NCI-H2196 (cell line): ENCODE measurements at regions not wholly inside any gene's neighbourhood (a gene's known extent, or its start where the extent isn't known, plus 50 kb on each side); places are given as distances from the start of the nearest gene placed in this dataset.

Experiments
- DNase-seq: peaks from one replicate; lab custom pipeline; 2025; ENCODE audit not compliant: unreplicated experiment; lab: John Stamatoyannopoulos, UW

- DNase-seq, result no peak
Measured at GRCh38 chr15:46682969-46683791, 1034.1 kb upstream of the SEMA6D start.

DNA sequence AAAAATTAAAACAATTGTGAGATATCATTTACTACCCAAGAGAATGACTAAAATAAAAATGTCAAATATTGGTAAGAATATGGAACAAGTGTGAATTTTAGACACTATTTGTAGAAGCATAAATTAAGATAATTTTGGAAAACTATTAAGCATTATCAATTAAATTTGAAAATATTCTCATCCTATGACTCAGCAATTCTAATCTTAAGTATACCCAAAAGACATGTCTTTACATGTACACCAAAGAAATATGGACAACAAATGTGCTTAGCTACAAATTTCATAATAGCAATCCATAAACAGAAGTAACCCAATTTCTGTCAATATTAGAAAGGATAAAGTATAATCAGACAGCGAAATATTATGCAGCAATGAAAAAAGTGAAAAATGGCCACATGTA, 1032.2 kb upstream of the SEMA6D start:
- DNase-seq, result no peak

DNA sequence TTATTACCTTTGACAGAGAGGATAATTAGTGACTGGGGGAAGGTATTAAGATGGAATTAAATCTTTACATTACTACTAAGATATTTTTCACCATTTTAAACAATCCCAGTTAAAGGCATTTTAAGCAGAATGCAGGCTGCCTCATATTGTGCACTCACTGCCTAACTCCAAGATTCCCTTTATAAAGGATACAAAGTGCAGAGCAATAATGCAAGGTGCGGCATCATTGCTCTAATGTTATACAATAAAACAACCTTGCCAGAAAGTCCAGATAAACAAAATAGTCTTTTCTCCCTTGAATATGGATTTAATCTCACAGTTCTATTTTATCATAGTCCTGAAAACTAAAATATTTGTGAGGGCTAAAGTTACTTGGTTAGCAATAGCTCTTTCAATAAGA, 1031.6 kb upstream of the SEMA6D start:
- no peak for DNase-seq

- no peak for DNase-seq
Measured at GRCh38 chr15:46696281-46696680, 1021.0 kb upstream of the SEMA6D start.

DNA sequence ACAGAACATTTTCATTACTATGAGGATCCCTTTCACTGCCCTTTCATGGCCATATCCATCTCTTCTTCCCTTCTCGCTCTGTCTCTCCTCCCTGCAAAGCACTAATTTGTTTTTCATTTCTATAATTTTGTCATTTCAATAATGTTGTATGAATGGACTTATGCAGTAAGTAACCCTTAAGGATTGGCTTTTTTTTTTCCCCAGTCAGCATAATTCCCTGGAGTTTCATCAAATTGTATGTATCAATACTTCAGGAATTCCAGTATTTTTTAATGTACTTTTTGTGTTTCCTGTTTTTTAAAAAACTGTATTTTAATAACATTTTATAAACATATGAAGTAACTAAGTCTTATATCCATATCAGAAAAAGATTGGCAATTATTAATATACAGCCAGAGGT, 1016.0 kb upstream of the SEMA6D start:
- DNase-seq, result no peak

DNA sequence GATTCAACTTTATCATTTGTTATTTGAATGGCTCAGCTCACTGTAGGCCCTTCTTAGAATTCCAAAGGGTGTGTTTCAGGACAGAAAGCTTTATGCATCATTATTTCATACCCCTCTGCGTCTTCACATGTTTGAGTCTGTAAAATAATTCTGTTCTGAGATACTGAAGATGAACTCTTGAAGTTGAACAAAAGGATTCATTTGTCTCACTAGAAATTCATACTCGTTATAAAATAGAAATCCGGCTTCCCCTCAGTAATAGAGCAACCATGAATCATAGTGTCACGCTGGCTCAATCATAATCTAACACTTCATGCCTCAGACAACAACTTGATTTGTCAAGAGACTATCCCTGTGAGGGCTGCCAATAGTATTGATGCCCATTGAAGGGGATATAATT, 1015.4 kb upstream of the SEMA6D start:
- no peak for DNase-seq

DNA sequence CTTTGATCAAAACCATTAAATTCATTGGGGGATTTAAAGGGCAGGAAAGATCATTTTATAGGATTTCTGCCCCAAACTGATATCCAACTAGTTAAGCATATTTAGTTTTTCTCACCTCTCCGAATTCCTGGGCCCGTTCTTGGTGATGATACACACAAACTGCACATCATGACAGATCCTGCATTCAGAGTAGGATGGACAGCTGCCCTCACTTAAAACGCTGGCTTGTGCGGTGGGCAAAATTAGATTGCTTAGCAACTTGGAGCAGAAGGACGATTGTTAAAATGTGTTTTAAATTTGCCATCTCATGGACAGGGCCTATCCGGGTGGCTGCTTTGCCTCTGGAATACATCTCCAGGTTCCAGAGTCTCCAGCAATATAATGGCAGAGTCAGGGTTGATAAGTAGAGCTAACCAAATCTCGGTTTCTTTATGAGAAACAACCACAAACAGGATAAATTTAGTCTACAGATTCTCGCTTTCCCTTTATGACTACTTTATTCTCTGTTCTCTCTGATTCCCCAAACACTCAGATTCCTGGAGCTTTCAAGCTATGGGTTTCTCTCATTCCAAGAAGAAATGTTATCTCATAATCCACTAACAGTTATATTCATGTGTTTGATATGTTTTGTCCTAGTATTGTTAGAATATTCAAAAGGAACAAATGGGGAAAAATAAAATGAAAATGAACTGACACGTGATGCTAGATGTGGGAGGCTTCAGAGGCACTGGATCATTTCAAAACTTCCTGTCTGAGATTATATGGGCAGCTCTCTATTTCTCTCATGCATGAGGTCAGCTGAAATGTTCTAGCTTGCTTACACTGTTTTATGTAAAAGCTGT, 1014.1 kb upstream of the SEMA6D start:
- DNase-seq, result no peak

DNA sequence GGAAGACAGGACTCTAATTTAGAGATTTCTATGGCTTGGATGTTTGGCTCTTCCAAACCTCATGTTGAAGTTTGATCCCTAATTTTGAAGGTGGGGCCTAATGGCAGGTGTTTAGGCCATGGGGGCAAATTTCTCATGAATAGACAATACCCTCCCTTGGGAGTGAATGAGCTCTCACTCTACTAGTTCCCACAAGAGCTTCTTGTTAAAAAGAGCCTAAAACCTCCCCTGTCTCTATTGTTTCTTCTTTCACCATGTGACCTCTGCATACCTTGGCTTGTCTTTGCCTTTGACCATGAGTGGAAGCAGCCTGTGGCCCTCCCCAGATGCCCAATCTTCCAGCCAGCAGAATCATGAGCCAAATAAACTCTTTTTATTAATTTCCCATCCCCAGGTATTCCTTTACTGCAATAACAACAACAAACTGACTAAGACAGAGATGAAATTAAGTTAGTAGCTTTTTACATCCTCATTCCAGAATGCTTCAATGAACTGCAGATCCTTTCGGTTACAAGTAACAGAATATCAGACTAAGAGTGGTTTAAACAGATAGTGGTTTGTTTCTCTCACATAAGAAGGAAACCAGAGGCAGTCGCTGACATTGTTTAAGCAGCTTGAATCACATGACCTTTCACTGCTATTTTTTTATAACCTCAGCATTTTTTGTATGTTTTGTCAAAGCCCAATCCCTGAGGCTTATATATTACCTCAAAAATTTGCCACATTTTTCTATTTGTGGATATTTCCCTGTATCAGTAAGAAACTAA, 1013.3 kb upstream of the SEMA6D start:
- DNase-seq, result no peak

DNA sequence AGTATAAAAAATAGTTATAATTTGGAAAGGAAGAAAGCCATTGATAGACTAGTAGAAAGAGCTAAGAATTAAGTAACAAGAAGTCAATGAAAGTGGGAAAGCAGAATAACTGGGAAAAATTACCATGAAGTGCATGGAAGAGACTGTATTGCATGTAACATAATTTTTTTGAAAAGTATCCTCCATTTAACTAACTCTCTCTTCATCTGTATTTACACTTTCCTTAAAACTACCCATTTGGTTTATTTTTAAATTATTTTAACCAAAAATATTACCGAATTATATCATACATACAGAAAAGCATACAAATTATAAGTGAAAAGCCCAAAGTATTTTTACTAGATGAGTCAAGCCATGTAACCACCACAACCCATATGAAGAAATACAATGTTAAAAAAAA, 1009.9 kb upstream of the SEMA6D start:
- no peak for DNase-seq

- DNase-seq, result no peak
Measured at GRCh38 chr15:46708226-46708625, 1009.1 kb upstream of the SEMA6D start.

DNA sequence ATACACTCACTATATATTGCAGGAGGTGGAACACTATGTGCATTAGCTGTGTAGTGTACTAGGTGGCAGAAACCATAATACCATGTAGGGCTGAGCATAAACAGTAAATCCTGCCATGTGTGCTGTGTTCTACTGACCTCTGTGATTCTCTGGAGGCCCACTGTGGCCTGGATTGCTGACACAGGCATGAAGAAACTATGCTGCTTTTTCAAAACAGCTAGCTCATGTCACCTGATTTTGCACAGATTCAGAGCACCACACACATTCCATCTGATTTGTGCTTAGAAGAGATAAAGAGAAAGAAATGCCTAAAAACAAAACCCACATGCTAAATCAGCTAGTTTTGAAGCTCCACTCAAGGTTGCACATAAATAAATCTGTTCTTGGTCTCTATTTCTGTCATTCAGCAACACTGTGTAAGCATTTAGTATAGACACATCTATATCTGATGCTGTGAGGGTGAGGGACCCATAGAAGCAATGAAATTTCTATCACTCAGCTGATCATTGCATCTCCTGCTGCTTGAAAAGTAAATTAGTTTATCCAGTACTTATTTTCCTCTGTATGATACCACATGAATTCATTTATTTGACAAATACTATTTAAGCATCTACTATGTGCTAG, 1007.7 kb upstream of the SEMA6D start:
- no peak for DNase-seq

GRCh38 chr15:46710401-46710960, 1006.8 kb upstream of the SEMA6D start:
- DNase-seq, result no peak

GRCh38 chr15:46713045-46713444, 1004.3 kb upstream of the SEMA6D start:
- DNase-seq, result no peak

DNA sequence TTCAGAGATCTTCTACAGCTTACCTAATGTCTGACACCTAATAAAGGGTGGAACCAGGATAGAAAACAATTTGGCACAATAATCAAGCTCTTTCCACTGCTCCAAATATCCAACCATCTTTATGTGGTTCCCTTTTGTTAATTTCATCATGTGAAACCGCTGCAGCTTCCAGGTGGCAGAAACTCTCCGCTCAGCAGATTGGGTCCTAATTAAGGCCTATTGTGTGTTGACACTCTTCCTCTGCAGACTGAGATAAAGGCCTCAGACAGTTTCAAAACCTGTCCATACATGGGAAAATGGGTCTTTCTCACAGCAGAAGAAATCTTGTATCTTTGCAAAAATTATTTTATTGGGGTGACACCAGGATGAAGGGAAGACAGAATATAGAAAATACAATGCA, 1002.4 kb upstream of the SEMA6D start:
- DNase-seq, result no peak

- no peak for DNase-seq
Measured at GRCh38 chr15:46723308-46723707, 994.0 kb upstream of the SEMA6D start.

DNA sequence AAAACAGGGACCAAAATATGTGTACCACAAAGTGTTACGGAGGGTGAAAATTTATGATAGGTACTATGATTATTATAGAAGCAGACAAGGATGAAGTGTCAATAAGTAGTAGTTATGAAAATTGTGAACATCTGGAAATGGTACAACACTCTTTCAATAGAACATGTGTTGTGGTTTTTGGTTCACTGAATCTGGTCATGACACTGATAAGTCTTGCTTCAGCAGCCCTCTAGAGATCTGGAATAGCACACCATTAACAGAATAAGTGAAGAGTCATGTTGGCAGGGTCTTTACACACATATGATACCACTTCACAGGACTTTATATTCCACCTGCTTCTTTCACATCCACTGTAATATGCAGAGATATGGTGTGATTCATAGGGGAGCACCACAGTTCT, 985.2 kb upstream of the SEMA6D start:
- DNase-seq, result no peak

DNA sequence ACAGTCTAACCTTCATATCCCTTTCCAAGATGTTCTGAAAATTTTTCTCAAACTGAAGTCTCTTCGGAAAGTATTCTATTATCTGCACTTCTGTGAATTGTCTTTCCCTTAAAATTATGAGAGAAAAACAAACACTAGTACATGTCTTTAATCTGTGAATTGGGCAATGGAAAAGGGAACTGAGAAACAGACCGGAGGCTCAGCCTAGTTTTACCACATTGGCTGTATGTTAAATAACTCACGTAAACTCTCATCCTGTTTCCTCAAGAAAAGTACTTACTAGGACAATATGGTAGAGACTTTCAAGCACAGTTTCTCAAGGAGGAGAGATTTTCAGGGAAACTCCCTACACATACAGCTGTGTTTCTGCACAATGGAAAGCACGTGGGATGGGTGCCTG, 982.2 kb upstream of the SEMA6D start:
- DNase-seq, result no peak

DNA sequence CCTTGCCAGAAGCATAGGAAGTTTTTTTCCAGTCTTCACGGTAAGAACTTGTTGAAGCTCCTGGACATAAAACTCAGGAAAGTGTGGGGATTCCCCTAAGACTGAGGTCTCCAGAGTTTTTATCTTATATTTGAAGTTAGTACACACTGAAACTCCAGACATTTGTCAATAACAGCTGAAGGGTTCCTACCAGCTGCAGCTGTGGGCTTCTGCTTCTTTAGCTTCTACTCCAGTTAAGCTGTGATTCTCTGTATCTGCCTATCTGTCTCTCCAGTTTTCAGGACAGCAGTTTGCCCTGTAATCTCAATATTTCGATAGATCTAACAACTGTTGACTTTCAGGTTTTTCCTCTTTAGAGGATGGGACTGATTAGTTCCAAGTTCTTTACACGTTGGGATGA, 966.0 kb upstream of the SEMA6D start:
- no peak for DNase-seq

- DNase-seq, result no peak
Measured at GRCh38 chr15:46753946-46754345, 963.4 kb upstream of the SEMA6D start.

DNA sequence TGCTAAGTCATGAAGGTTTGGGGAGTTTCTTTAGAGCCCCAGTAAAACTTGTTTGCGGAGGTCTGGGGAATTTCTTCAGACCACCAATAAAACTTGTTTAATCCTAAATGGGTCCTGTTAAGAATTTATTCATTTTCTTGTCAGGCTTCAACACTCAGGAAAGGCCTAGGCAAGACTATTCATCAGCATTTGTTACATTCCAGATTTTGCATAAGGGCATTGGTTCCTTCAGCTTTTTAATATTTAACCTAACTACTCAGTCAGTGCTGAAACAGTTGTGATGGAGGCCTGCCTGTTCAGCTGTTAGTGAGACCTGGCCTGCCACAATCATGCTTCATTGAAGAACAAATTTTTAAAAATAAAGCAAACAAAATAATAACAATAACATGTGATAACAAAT, 954.2 kb upstream of the SEMA6D start:
- no peak for DNase-seq

DNA sequence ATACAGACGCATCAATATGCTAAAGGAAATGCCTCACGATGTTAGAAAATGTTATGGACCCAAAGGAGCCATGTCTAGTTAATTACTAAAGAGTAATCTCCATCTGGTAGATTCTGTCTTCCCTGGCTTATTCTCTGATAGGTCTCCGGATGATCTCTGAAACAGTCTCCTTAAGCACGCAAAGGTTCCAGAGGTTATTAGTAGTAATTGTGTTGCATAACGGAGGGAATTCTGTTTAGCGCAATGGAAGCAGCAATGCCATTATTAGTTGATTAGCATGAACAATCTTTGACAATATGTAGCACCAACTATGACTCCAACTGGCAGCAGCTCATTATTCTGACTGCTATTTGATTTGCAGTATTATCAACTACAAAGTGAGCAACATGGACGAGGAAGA, 952.5 kb upstream of the SEMA6D start:
- DNase-seq, result no peak
